ENCODE measurements at regions not wholly inside any gene's neighbourhood (a gene's known extent, or its start where the extent isn't known, plus 50 kb on each side); places are given as distances from the start of the nearest gene placed in this dataset.

DNA sequence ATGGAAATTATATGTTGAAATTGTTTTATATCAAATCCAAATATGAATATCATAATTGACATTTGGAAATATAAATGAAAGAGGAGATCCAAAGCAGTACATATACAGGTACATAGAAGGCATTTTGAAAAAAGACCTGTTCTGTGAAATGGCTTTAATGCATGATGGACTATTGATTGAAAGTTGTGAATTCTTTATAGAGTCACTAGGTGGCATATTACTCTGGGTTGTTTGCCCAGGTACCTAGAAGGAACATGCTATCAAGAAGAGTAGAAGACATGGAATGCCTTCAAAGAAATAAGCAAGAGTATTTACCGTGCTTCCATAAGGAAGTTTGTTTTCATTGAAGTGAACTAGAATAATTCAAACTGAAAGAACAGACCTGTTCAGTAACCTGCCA lies 160.0 kb upstream of the ANK3 start:
- CTCF ChIA-PET (ENCODE audit: low intra/inter-chr PET ratio), result no interaction called here

More for the DNA sequence above, 160.0 kb upstream of the ANK3 start:
- DNase-seq (ENCODE audit: extremely low read depth in 1 of 4, low spot score in 3 of 4) (peak in 1 of 4 experiments; percentile 15), ATAC-seq (0 out of 3 replicates have a peak, but pooled peaks have one; percentile 38), FAIRE-seq (peak; percentile 29)
- H3K79me2 ChIP-seq (ENCODE audit: control insufficient read depth, insufficient read depth, low read length), result no peaks in the 10 kb centered on the region
- no peak overlapping the region for H2AFZ ChIP-seq (ENCODE audit: low read depth, low read length)
- no peaks in the 10 kb centered on the region for H3K9me3 ChIP-seq (replicated peaks; ENCODE audit: control insufficient read depth, insufficient read depth, low read depth, low read length)
- no peak overlapping the region for H3K4me3 ChIP-seq
- no peaks in the 10 kb centered on the region for H3K9me1 ChIP-seq (ENCODE audit: control insufficient read depth, insufficient read depth, low read length)
- 0 out of 2 replicates have a peak, but pooled peaks have one; percentile 27 for TF ChIP-seq SMC3 (conservative IDR thresholded peaks at IDR 0.05; ENCODE audit: insufficient read depth, low read depth, low read length)
- no peak for TF ChIP-seq SP2 (IDR thresholded peaks at IDR 0.05; ENCODE audit: extremely low read depth, low read depth, low read length, poor library complexity, severe bottlenecking)
- TF ChIP-seq CTCF (IDR thresholded peaks at IDR 0.05 in 2 of 3, conservative IDR thresholded peaks at IDR 0.05 in 1 of 3; ENCODE audit: insufficient read depth in 2 of 3, low read depth in 1 of 3, low read length in 3 of 3), result peak; percentile 16 to 53 (median 23); a peak in 3 of 6 replicates
- TF ChIP-seq RAD21 (CRISPR knock-in tag; conservative IDR thresholded peaks at IDR 0.05 in 1 of 2, IDR thresholded peaks at IDR 0.05 in 1 of 2), result peak; percentile 19 to 52; a peak in 2 of 4 replicates
- no peaks in the 10 kb centered on the region for H3K27me3 ChIP-seq (ENCODE audit: control insufficient read depth in 2 of 2, insufficient read depth in 2 of 2, low read length in 2 of 2)
- no peaks in the 10 kb centered on the region for H4K20me1 ChIP-seq (replicated peaks; ENCODE audit: control insufficient read depth, insufficient read depth, low read length)
- in situ Hi-C loops (cut with MboI), result no loop called here
- no peak overlapping the region for H3K4me2 ChIP-seq (ENCODE audit: insufficient read depth, low read length)
- intact Hi-C loops (cut with micrococcal nuclease), result loop anchor here (2.0 kb wide), 1 partner anchor 97 kb away; no protein-coding TSS in a partner anchor
- H3K4me1 ChIP-seq (replicated peaks in 1 of 2; ENCODE audit: control insufficient read depth in 2 of 2, insufficient read depth in 2 of 2, low read length in 2 of 2), result no peaks in the 10 kb centered on the region
- BruUV-seq (replicated peaks), result no TSS peak
- no peak overlapping the region for H3K9ac ChIP-seq (ENCODE audit: insufficient read depth in 1 of 2, low read depth in 2 of 2, low read length in 2 of 2)
- no peak overlapping the region for H3K27ac ChIP-seq (ENCODE audit: extremely low read depth, low read depth, low read length)
- POLR2A ChIA-PET, result no interaction called here
- 5% methylated on average over 1 of the region's 1 CpG for WGBS (ENCODE audit: insufficient coverage, low coverage, missing lambda C conversion rate)
- no peaks in the 10 kb centered on the region for H3K36me3 ChIP-seq (ENCODE audit: control insufficient read depth, insufficient read depth, low read length)
